ENCODE measurements at regions not wholly inside any gene's neighbourhood (a gene's known extent, or its start where the extent isn't known, plus 50 kb on each side); places are given as distances from the start of the nearest gene placed in this dataset.
"Not testable (repeated sequence)": the region's sequence is repeated elsewhere in the genome, so short reads cannot be mapped to it uniquely, and the experiment has no call there.

GRCh38 chr3:68650657-68651056 is 281.7 kb downstream of the TAFA4 start:
- TF ChIP-seq, protein P1, sequence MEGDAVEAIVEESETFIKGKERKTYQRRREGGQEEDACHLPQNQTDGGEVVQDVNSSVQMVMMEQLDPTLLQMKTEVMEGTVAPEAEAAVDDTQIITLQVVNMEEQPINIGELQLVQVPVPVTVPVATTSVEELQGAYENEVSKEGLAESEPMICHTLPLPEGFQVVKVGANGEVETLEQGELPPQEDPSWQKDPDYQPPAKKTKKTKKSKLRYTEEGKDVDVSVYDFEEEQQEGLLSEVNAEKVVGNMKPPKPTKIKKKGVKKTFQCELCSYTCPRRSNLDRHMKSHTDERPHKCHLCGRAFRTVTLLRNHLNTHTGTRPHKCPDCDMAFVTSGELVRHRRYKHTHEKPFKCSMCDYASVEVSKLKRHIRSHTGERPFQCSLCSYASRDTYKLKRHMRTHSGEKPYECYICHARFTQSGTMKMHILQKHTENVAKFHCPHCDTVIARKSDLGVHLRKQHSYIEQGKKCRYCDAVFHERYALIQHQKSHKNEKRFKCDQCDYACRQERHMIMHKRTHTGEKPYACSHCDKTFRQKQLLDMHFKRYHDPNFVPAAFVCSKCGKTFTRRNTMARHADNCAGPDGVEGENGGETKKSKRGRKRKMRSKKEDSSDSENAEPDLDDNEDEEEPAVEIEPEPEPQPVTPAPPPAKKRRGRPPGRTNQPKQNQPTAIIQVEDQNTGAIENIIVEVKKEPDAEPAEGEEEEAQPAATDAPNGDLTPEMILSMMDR (conservative IDR thresholded peaks at IDR 0.05; ENCODE audit: low read length) = not testable (repeated sequence)
- not testable (repeated sequence) for TF ChIP-seq EZH2phosphoT487 (IDR thresholded peaks at IDR 0.05; ENCODE audit: borderline replicate concordance, low read depth, low read length)
